ENCODE measurements at regions not wholly inside any gene's neighbourhood (a gene's known extent, or its start where the extent isn't known, plus 50 kb on each side); places are given as distances from the start of the nearest gene placed in this dataset.

GRCh38 chr12:78721906-78722305 is 142.7 kb upstream of the SYT1 start:
- no peak overlapping the region for H3K4me2 ChIP-seq (ENCODE audit: low read depth, low read length)
- dilution Hi-C loops (cut with HindIII; ENCODE audit: low sequenced_read_pairs, unreplicated experiment), result no loop called here

More at GRCh38 chr12:78721906-78722305, 142.7 kb upstream of the SYT1 start:
- in situ Hi-C loops (cut with MboI; ENCODE audit: low sequenced_read_pairs) (no loop called here), intact Hi-C loops (cut with micrococcal nuclease) (no loop called here)
- peak; percentile 4 for DNase-seq
- Histone ChIP-seq H3K9me3 (ENCODE audit: control insufficient read depth, insufficient read depth, low read length) (no peaks in the 10 kb centered on the region), H3K9ac (ENCODE audit: low read depth, low read length) (no peak overlapping the region), H3K36me3 (ENCODE audit: control insufficient read depth, insufficient read depth, low read length) (no peaks in the 10 kb centered on the region), H3K27ac (ENCODE audit: insufficient read depth, low read length) (no peak overlapping the region), H4K5ac (ENCODE audit: low read depth, low read length) (no peak overlapping the region), H3K56ac (ENCODE audit: extremely low read depth, insufficient read depth, low read length) (no peak overlapping the region), H2BK5ac (ENCODE audit: low read depth, low read length, poor library complexity, severe bottlenecking) (no peak overlapping the region), H3K9me1 (ENCODE audit: insufficient read depth, low read length) (no peaks in the 10 kb centered on the region), H2AFZ (replicated peaks; ENCODE audit: low read length, poor library complexity) (no peak overlapping the region), H2BK120ac (ENCODE audit: low read depth, low read length) (no peak overlapping the region), H3K79me1 (ENCODE audit: low read depth in 1 of 2, low read length in 2 of 2) (no peaks in the 10 kb centered on the region), H2BK15ac (ENCODE audit: low read depth, low read length) (no peak overlapping the region), H3K4me3 (ENCODE audit: insufficient read depth, low read depth, low read length) (no peak overlapping the region), H2BK20ac (ENCODE audit: low read depth, low read length) (no peak overlapping the region), H3K4ac (ENCODE audit: low read depth, low read length) (no peak overlapping the region), H2AK9ac (replicated peaks; ENCODE audit: low read depth, low read length, poor library complexity) (no peak overlapping the region), H3K18ac (ENCODE audit: low read depth, low read length) (no peak overlapping the region), H2AK5ac (ENCODE audit: low read depth, low read length) (no peak overlapping the region), H4K91ac (ENCODE audit: insufficient read depth, low read depth, low read length) (no peak overlapping the region), H3K4me1 (ENCODE audit: control insufficient read depth, insufficient read depth, low read length) (no peaks in the 10 kb centered on the region), H3K14ac (replicated peaks; ENCODE audit: low read depth, low read length) (no peak overlapping the region), H3K27me3 (ENCODE audit: control insufficient read depth, insufficient read depth, low read length) (no peaks in the 10 kb centered on the region), H3K23ac (ENCODE audit: low read depth, low read length) (no peak overlapping the region), H4K8ac (ENCODE audit: low read depth in 2 of 2, low read length in 2 of 2) (no peak overlapping the region), H4K20me1 (ENCODE audit: insufficient read depth, low read length) (no peaks in the 10 kb centered on the region)
- CTCF ChIA-PET, result no interaction called here
- ATAC-seq (ENCODE audit: low read depth), result no peak
- POLR2A ChIA-PET (ENCODE audit: unreplicated experiment), result no interaction called here
- BruUV-seq (replicated peaks), result no TSS peak
- TF ChIP-seq BHLHE40 (IDR thresholded peaks at IDR 0.05; ENCODE audit: low read depth, low read length) (no peak), RFX5 (IDR thresholded peaks at IDR 0.05; ENCODE audit: low read depth, low read length) (no peak), POLR2A (IDR thresholded peaks at IDR 0.05; ENCODE audit: low read depth, low read length) (no peak), RCOR1 (IDR thresholded peaks at IDR 0.05; ENCODE audit: insufficient replicate concordance, low read length) (no peak), MAZ (IDR thresholded peaks at IDR 0.05; ENCODE audit: borderline replicate concordance, low read depth, low read length) (no peak), RAD21 (IDR thresholded peaks at IDR 0.05; ENCODE audit: low read length) (no peak), NFE2L2 (IDR thresholded peaks at IDR 0.05; ENCODE audit: low read depth, low read length) (no peak), MAFK (IDR thresholded peaks at IDR 0.05; ENCODE audit: low read depth, low read length) (no peak), FOS (IDR thresholded peaks at IDR 0.05; ENCODE audit: low read depth, low read length) (no peak)
- TF ChIP-seq, protein P1, sequence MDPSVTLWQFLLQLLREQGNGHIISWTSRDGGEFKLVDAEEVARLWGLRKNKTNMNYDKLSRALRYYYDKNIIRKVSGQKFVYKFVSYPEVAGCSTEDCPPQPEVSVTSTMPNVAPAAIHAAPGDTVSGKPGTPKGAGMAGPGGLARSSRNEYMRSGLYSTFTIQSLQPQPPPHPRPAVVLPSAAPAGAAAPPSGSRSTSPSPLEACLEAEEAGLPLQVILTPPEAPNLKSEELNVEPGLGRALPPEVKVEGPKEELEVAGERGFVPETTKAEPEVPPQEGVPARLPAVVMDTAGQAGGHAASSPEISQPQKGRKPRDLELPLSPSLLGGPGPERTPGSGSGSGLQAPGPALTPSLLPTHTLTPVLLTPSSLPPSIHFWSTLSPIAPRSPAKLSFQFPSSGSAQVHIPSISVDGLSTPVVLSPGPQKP (IDR thresholded peaks at IDR 0.05; ENCODE audit: borderline replicate concordance, low read depth, low read length), result no peak
- TF ChIP-seq, protein P2, sequence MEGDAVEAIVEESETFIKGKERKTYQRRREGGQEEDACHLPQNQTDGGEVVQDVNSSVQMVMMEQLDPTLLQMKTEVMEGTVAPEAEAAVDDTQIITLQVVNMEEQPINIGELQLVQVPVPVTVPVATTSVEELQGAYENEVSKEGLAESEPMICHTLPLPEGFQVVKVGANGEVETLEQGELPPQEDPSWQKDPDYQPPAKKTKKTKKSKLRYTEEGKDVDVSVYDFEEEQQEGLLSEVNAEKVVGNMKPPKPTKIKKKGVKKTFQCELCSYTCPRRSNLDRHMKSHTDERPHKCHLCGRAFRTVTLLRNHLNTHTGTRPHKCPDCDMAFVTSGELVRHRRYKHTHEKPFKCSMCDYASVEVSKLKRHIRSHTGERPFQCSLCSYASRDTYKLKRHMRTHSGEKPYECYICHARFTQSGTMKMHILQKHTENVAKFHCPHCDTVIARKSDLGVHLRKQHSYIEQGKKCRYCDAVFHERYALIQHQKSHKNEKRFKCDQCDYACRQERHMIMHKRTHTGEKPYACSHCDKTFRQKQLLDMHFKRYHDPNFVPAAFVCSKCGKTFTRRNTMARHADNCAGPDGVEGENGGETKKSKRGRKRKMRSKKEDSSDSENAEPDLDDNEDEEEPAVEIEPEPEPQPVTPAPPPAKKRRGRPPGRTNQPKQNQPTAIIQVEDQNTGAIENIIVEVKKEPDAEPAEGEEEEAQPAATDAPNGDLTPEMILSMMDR (conservative IDR thresholded peaks at IDR 0.05; ENCODE audit: low read depth, low read length), result no peak
